ENCODE measurements at regions not wholly inside any gene's neighbourhood (a gene's known extent, or its start where the extent isn't known, plus 50 kb on each side); places are given as distances from the start of the nearest gene placed in this dataset.

DNA sequence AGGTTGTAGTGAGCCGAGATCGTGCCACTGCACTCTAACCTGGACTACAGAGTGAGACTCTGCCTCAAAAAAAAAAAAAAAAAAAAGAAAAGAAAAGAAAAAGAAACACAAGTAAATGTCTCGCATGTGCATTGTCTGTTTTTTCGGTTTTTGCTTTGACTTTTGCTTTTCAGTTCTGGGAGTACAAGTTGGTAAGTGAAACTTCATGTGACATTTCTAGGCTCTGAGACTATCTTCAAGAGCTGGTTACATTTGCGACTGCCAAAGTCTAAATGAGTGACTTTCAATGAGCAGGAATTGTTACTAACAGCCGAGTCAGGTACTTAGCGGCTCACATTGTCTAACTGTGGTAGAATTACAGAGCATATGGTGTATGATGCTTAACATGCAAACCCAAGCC lies 107.0 kb upstream of the CELF2 start:
- DNase-seq (ENCODE audit: extremely low read depth in 1 of 2, low read depth in 1 of 2), result no peak

DNA sequence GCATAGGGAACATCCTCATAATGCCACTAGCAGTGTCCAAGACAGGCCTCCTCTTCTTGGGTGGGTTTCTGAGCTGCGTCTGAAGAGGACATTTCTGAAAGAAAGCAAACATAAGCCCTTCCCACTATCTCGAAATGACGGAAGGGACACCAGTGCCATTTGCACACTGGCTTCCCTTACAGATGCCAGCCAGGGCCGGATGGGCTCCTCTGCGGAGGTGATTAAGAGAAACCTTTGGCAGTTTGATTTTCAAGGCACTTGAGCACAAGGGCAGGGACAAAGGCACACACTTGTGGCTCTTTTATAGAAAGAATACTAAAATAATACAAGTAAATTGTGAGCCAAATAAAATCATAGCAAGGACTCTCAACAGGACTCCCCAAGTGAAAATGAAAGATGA lies 106.6 kb upstream of the CELF2 start:
- DNase-seq (ENCODE audit: extremely low read depth in 1 of 2, low read depth in 1 of 2), result no peak

DNA sequence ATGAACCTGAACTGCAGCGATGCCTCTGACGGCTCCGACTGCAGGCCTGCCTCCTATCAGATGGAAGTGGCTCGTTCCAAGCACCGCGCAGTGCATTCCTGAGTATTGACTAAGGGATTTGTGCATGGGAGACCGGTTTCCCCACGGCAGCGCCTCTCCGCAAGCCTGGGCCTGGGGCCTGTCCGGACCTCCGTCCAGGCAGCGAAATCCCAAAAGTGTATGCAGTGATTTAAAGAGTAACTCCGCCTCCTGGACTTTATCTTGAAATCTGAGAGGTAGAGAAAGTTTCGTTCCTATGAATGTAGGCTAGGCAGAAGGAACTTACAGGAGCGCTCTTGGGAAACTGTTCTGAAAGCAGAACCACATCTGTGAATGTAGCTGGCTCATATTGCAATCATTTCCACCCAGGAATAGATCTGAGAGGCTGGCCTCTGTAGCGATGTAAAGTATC lies 106.2 kb upstream of the CELF2 start:
- DNase-seq (ENCODE audit: extremely low read depth in 1 of 2, low read depth in 1 of 2), result no peak

DNA sequence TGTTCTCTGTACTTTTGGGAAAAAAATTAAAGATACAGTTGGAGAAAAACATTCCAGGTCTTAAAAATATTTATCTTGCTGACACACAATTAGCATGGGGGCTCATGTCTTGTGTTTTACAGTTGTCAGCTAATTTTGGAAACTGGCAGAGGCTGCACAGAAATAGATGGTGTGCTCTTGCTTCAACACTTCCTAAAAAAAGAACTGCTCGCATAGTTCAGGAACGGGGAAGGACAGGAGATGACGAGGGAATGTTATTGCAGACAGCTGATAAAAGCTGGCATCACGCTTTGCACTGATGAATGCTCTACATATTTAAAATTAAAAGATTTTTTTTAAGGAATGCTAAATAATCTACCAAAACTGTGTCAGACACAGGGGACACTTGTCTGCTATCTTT lies 103.5 kb upstream of the CELF2 start:
- DNase-seq (ENCODE audit: extremely low read depth in 1 of 2, low read depth in 1 of 2), result no peak

DNA sequence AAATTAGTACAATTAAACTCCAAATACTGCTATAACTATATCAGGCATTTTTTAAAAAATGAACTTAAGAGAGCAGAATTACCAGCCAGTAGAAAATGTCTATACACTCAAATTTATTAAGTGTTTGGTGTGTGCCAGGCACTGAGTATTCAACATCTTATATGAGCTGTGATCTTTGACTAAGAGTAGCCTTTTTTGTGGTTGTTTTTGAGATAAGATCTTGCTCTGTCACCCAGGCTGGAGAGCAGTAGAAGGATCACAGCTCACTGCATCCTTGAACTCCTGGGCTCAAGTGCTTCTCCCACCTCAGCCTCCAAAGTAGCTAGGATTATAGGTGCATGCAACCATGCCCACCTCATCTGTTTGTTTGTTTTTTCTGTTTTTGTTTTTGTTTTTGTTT lies 102.5 kb upstream of the CELF2 start:
- no peak for DNase-seq (ENCODE audit: extremely low read depth in 1 of 2, low read depth in 1 of 2)

DNA sequence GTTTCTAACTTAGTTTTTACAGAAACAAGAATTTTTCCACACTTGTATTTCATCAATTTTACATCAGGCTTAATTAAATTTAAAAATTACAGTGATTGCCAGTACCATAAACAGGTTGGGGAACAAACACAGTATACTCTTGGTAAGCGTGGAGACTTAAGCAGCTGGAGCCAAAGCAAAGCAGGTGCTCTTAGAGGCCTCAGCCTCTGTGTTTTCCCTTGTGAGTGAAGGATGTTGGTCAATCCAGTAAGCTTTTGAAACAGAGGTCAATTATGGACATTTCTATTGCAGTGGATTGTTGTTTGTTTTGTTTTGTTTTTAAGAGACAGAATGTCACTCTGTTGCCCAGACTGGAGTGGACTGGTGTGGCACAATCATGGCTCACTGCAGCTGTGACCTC lies 100.6 kb upstream of the CELF2 start:
- no peak for DNase-seq (ENCODE audit: extremely low read depth in 1 of 2, low read depth in 1 of 2)

DNA sequence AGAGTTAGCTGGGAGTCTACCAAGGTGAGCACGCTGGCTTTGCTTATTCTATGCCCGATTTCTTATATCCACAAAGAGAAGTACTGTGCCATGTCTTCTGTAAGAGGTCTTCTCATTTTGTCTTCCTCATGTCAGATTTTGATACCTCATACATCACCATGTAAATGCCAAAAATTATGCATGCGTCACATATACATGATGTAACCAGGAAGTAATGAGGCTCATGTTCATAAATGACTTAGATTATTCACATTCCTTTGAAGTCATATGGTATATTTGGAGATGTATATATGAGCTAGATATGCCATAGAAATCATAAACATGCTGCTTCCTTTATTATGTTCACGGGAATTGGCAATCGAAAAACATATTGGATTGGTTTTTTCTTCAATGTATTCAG lies 97.7 kb upstream of the CELF2 start:
- no peak for DNase-seq (ENCODE audit: extremely low read depth in 1 of 2, low read depth in 1 of 2)

DNA sequence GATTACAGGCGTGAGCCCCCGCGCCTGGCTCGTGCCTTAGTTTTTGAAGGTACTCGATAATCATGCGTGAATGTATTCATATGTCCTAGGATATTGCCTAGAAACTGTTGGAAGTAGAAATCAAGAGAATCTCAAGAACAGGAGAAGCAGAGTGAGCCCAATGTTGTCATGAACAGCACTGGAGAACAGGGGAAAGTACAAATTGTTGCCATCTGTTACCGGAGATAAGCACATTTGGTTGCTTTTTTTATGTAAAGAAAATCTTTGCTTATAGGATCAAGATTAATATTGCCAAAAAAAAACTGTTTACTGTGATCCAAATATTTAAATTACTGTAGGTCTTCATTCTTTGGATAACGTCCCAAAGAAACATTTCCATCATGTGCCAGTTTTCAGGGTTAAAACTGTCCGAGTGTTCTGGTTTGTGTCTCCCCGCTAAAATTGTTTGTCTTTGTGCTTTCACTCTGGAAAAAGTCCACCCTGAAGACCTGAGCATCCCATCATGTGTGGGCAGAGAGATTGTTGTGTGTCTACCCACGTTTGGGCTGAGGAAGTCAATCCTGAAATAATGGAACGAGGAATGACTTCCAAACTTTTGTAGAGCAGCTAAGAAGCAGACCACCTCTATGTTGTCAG lies 95.7 kb upstream of the CELF2 start:
- no peak for DNase-seq (ENCODE audit: extremely low read depth in 1 of 2, low read depth in 1 of 2)

DNA sequence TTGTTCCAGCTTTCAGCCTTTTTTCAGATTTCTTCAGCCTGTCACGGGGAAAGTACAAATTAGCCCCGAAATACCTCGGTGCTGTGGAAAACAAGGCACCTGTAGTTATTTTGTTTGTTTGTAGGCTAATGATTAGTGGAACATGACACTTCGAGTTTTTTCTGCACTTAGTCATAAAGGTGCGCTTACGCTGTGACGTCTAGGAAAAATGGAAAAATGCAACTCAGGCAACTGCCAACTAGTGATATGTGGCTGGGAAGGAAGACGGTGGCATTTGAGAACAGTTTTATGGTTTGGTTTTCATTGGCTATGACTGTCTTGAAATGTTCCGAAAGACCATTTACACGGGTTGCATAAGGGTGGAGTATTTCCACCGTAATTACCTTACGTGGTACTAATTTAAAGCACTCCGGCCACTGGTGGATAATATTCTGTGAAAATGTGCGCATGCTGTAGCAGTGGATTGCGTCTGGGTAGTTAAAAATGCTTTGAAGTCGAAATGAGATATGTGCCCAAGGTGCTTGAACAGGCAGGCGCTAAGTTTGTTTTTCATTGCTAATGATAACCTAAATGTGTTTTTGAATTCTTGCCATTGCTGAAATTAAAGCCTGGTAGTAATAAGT lies 94.5 kb upstream of the CELF2 start:
- no peak for DNase-seq (ENCODE audit: extremely low read depth in 1 of 2, low read depth in 1 of 2)

DNA sequence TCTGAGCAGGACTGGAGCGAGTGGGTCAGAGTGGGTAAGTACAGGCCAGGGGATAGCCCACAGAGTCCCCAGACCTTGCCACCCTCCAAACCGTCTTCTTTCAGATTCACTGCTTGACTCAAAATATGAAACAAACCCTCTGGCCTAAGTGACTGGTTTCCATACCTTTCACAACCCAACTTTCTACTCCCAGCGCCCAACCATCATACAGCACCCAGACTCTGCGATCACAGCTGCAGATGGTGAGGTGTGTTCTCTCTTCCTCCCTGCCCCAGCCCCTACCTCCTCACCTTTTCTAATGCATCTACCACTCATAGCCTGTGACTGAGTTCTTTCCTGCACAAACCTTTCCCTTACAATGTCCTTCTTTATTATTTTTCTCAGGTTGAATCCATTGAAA lies 92.0 kb upstream of the CELF2 start:
- DNase-seq (ENCODE audit: extremely low read depth in 1 of 2, low read depth in 1 of 2), result no peak

DNA sequence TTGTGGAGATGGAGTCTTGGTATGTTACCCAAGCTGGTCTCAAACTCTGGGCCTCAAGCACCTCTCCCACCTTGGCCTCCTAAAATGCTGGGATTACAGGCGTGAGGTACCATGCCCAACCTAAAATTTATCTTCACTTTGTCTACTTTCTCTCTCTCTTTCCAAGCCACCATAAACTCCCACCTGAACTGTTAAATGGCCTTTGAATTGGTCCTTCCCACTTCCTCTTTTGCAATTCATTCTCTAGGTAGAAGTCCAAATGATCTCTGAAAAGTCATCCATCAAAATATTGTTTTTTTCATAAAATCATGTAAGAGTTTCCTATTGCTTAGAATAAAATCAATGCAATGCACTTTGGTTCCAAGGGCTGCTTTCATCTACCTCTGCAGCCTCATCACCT lies 90.1 kb upstream of the CELF2 start:
- no peak for DNase-seq (ENCODE audit: extremely low read depth in 1 of 2, low read depth in 1 of 2)

DNA sequence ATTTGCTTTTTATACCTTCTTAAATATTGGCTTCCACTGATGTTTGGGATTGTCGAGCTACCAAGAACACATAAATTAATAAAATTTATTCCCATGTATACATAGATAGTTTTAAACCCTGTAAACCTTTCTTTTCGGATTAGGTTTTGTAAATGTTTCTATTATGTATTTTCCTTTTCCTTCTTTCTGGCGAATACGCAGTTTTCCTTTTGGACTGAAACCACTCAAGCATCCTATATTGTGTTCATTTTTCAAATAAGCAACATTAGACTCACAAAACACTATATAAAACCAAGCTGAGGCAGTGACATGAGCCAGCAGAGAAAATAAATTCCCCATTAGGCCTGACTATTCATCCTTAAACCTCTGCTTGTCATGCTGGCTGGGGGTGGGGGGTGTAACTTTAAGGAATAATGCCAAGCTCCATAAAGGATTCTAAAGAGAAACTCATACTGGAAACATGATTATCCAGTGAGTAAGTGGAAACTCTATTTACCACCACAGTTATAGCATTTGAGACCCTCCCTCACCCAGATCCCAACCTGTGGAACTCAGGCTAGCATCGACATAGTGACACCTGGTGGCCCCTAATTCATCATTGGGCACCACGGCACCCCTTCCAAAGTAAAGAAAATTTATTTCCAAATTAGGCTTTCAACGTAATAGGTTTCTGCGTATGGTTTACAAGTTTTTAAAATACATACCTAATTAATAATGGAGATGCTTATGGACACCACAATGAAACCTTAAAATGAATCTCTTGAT lies 86.5 kb upstream of the CELF2 start:
- no peak for DNase-seq (ENCODE audit: extremely low read depth in 1 of 2, low read depth in 1 of 2)

DNA sequence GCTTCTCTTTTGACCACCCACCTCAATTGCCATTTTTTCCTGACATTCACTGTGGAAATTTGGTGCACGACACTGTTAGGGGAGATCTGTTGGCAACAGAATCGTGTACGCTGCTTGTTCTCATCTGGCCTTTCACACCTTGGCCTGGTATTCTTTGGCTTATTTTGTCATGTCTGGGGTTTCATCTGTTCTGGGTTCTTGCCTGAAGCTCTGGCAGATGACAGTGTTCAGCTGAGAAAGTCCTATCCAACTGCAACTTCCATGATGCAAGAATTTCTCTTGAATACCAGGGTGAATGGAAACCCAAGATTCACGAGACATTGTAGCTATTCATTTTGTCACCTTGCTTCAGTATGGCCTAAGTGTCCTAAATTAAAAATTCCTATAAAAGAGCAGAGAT lies 82.6 kb upstream of the CELF2 start:
- no peak for DNase-seq (ENCODE audit: extremely low read depth in 1 of 2, low read depth in 1 of 2)

DNA sequence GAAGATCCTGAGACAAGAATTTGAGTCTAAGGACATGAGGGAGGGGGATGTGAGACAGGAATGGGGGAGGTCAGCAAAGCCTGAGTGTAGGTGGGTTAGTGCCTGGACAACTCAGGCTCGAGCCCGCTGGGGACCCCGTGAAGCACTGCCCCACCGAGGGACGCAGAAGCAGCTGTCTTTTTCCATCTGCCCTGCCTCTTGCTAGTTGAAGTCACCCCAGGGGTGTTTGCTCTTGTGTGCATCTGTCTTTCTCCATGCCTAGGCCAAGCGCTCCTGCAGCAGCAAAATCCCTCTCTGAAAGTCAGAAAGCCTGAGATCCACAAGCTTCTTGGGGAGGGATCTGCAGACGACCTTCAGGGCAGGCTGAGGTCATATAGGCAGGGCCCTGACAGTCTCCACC lies 79.0 kb upstream of the CELF2 start:
- no peak for DNase-seq (ENCODE audit: extremely low read depth in 1 of 2, low read depth in 1 of 2)

DNA sequence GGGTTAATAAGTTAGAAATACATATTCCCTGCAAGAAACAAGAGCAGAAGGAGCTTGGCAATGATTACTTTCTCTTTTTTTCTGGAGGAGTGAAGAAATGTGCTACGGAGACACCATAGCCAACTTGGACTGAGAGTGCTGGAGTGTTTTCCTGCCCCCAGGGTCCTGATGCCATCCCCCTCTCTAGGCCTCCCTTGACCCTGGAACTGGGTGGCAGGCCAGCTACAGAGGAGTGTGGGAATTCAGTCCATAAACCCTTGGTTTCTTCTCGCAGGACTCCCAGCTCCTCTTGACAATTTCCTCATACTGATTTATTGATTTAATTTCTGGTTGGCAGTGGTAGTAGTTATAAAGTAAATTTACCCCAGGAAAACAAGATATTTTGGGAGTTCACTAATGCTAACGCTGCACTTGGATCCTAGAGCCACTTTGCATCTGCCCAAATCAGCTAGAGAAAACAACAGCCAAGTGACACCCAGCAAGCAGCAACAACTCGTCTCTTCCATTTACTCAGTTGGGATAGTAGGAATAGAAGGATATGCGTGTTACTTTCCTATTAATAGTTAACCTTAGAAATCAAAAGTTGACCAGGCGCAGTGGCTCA lies 76.4 kb upstream of the CELF2 start:
- no peak for DNase-seq (ENCODE audit: extremely low read depth in 1 of 2, low read depth in 1 of 2)

DNA sequence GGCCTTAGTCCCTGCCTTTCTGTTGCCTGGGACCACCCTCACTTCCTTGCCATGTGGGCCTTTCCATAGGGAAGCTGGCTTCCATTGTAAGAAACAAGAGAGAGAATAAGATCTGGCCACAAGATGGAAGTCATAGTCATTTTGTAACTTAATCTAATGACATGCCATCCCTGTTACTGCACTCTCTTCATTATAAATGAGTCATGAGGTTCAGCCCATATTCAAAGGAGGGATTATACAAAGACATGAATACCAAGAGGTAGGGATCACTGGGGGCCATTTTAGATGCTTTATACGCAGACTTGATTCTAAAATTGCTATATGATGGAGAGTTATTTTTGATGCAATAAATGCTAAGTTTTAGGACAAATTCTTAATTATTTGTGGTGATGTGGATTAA lies 75.2 kb upstream of the CELF2 start:
- DNase-seq (ENCODE audit: extremely low read depth in 1 of 2, low read depth in 1 of 2), result no peak

DNA sequence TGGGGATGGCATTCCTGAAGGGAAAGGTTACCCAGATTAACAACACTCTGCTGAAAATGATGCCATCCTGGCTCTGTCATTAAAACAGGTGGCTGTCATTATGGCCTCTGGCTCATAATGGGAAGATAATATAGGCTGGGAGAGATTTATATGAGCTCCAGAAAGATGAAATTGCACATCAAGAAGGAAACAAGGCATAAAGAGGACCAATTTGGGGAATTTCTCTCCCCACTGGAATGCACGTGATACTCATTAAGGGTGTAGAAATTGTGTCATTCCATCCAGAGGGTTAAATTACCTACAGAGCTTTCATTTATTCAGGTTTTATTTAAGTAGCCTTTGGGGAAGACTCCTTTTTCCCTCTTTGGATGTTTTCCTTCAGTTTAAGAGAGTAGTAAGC lies 71.6 kb upstream of the CELF2 start:
- no peak for DNase-seq (ENCODE audit: extremely low read depth in 1 of 2, low read depth in 1 of 2)

DNA sequence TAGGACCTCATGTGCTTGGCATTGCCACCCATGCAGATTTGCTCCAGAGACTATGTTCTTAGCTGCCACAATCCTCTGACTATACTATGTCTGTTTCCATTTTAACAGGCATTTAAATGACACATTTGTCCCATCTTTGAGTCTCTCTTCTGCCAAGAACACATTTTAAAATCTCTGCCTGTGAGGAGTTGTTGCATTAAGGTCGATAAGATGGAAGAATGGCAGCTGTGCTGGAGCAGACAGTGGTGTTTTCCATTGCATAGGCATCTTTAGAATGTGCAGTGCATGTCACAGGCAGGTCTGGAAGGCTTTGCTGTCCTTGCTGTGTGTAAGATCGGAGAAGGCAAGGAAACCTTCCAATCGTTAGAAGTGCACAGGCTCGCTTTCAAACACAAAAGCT lies 70.9 kb upstream of the CELF2 start:
- DNase-seq (ENCODE audit: extremely low read depth in 1 of 2, low read depth in 1 of 2), result no peak

DNA sequence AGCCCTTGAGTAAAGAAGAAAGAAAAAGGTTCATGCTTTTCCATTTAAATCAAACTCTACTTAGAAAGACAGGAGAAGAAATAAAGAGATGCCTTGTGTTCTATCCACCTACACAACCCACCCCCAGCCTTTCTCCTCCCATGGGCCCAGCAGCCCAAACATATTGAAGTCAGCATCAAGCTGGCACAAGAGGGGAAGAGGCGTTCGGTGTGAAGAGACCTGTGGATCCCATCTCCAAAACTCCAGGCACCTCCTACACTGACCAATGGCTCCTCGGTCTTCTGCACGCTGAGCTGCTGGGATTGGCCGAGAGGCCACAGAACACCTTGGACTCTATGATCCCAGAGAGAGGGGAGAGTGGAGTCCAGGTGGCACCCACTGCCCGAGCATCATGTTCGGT lies 66.0 kb upstream of the CELF2 start:
- DNase-seq (ENCODE audit: extremely low read depth in 1 of 2, low read depth in 1 of 2), result no peak

DNA sequence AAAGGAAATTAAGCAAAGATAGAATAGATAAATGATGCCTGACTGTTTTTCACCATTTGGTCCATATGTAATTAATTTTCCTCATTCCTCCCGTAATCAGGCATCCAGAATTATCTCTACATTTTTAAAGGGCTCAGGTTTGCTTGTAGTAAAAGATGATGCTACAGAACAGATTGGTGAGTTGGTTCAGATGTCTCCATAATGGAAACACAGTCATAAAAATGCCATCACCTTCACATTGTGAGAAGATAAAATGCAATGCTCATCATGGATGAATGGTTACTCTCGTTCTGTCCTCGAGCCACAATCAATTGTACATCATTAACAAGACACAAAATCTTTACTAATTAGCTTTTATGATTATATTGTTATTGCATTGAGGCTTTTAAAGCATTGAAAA lies 64.9 kb upstream of the CELF2 start:
- no peak for DNase-seq (ENCODE audit: extremely low read depth in 1 of 2, low read depth in 1 of 2)

DNA sequence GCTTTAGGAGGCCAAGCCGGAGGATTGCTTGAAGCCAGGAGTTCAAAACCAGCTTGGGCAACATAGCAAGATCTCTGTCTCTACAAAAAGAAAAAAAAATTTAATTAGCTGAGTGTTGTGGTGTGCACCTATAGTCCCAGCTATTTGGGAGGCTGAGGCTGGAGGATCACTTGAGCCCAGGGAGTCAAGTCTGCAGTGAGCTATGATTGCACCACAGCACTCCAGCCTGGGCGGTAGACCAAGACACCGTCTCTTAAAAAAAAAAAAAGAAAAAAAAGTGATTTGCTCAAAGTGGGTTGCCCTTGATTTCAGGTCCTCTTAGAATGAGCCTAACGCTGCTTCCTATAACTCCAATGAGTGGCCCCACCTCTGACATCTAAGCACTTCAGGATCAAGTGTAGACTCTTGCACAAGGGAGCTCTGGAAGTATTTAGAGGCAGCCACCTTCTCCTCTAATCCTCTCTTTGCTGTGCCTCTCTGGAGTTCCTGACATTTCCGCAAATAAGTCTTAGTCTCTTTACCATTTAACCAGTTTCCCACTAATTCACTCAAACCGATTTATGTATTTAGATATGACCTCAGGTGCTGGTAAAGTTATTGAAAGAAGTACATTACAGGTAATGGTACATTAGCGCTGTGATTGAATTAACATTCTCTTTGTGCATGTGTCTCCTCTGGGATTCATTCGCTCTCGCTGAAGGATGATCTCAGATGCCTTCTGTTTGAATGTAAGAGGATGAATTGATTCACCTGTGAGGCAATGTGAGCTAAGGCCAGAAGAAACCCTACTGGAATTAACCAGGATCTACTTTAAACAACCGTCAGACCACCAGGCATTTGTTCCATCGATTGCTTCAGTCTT lies 60.8 kb upstream of the CELF2 start:
- DNase-seq (ENCODE audit: extremely low read depth in 1 of 2, low read depth in 1 of 2), result no peak

Data from stimulated activated CD8-positive, alpha-beta memory T cell treated with anti-CD3 and anti-CD28 coated beads, Interleukin-7, amount 100 ng/mL, for 48 hours (primary cell).